Panc1 (cell line): ENCODE measurements at regions not wholly inside any gene's neighbourhood (a gene's known extent, or its start where the extent isn't known, plus 50 kb on each side); places are given as distances from the start of the nearest gene placed in this dataset.

Experiments used
- CTCF ChIP-seq: fragments of 450-650 bp; IDR thresholded peaks from 2 replicates; pipeline ENCODE4 v1.5.1; 2017; ENCODE audit warnings: mild to moderate bottlenecking
- POLR2AphosphoS5 ChIP-seq: IDR thresholded peaks from 2 replicates; pipeline ENCODE4 v1.6.1; 2012; ENCODE audit warnings: mild to moderate bottlenecking, low read depth, low read length, moderate library complexity
- SIN3A ChIP-seq: IDR thresholded peaks from 2 replicates; pipeline ENCODE4 v1.6.1; 2012; ENCODE audit warnings: low read depth, mild to moderate bottlenecking, low read length, moderate library complexity, borderline replicate concordance; ENCODE audit not compliant: insufficient read depth
- TCF7L2 ChIP-seq: IDR thresholded peaks from 2 replicates; pipeline ENCODE4 v1.6.1; 2011; ENCODE audit warnings: mild to moderate bottlenecking, low read depth, low read length, inconsistent platforms
- TF ChIP-seq, protein P1 (sequence below), 2 experiments: IDR thresholded peaks; 2 replicates each; pipeline ENCODE4 v1.6.1; 2011 to 2012; ENCODE audit warnings: low read depth in 2 of 2, control low read depth in 1 of 2, low read length in 1 of 2, mild to moderate bottlenecking in 1 of 2, moderate library complexity in 1 of 2; ENCODE audit not compliant: insufficient read depth in 1 of 2

GRCh38 chr7:86437951-86438450, 205.7 kb upstream of the GRM3 start:
- TF ChIP-seq CTCF, result no peak
- TF ChIP-seq, protein P1, sequence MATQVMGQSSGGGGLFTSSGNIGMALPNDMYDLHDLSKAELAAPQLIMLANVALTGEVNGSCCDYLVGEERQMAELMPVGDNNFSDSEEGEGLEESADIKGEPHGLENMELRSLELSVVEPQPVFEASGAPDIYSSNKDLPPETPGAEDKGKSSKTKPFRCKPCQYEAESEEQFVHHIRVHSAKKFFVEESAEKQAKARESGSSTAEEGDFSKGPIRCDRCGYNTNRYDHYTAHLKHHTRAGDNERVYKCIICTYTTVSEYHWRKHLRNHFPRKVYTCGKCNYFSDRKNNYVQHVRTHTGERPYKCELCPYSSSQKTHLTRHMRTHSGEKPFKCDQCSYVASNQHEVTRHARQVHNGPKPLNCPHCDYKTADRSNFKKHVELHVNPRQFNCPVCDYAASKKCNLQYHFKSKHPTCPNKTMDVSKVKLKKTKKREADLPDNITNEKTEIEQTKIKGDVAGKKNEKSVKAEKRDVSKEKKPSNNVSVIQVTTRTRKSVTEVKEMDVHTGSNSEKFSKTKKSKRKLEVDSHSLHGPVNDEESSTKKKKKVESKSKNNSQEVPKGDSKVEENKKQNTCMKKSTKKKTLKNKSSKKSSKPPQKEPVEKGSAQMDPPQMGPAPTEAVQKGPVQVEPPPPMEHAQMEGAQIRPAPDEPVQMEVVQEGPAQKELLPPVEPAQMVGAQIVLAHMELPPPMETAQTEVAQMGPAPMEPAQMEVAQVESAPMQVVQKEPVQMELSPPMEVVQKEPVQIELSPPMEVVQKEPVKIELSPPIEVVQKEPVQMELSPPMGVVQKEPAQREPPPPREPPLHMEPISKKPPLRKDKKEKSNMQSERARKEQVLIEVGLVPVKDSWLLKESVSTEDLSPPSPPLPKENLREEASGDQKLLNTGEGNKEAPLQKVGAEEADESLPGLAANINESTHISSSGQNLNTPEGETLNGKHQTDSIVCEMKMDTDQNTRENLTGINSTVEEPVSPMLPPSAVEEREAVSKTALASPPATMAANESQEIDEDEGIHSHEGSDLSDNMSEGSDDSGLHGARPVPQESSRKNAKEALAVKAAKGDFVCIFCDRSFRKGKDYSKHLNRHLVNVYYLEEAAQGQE (IDR thresholded peaks at IDR 0.05; ENCODE audit: insufficient read depth in 1 of 2, low read depth in 2 of 2, low read length in 1 of 2), result no peak
- TF ChIP-seq SIN3A, result no peak
- no peak for TF ChIP-seq POLR2AphosphoS5
- TF ChIP-seq TCF7L2, result no peak
